ENCODE measurements at regions not wholly inside any gene's neighbourhood (a gene's known extent, or its start where the extent isn't known, plus 50 kb on each side); places are given as distances from the start of the nearest gene placed in this dataset.

- no peak overlapping the region for H2AFZ ChIP-seq (ENCODE audit: low read depth, low read length)
- POLR2A ChIA-PET, result no interaction called here
- intact Hi-C loops (cut with micrococcal nuclease), result no loop called here
- no peak overlapping the region for H3K4me2 ChIP-seq (ENCODE audit: insufficient read depth, low read length)
- whole genome bisulfite sequencing (ENCODE audit: insufficient coverage, low coverage, missing lambda C conversion rate), result 0% methylated on average over 2 of the region's 2 CpGs
- H3K9me3 ChIP-seq (replicated peaks; ENCODE audit: control insufficient read depth, insufficient read depth, low read depth, low read length), result 0 out of 2 replicates have a peak, but pooled peaks cover 2% of the 10 kb centered on the region
- no peaks in the 10 kb centered on the region for H3K36me3 ChIP-seq (ENCODE audit: control insufficient read depth, insufficient read depth, low read length)
- no peak for DNase-seq (ENCODE audit: extremely low read depth in 1 of 4, low spot score in 3 of 4)
- no peaks in the 10 kb centered on the region for H3K4me1 ChIP-seq (replicated peaks in 1 of 2; ENCODE audit: control insufficient read depth in 2 of 2, insufficient read depth in 2 of 2, low read length in 2 of 2)
- no peaks in the 10 kb centered on the region for H3K27me3 ChIP-seq (ENCODE audit: control insufficient read depth in 2 of 2, insufficient read depth in 2 of 2, low read length in 2 of 2)
- BruUV-seq (replicated peaks), result no TSS peak
- H3K79me2 ChIP-seq (ENCODE audit: control insufficient read depth, insufficient read depth, low read length), result no peaks in the 10 kb centered on the region
- H3K27ac ChIP-seq (ENCODE audit: extremely low read depth, low read depth, low read length), result no peak overlapping the region
- ATAC-seq, result no peak
- H3K9ac ChIP-seq (ENCODE audit: insufficient read depth in 1 of 2, low read depth in 2 of 2, low read length in 2 of 2), result no peak overlapping the region
- CTCF ChIA-PET (ENCODE audit: low intra/inter-chr PET ratio), result no interaction called here
- in situ Hi-C loops (cut with MboI), result no loop called here
- H4K20me1 ChIP-seq (replicated peaks; ENCODE audit: control insufficient read depth, insufficient read depth, low read length), result no peaks in the 10 kb centered on the region
- no peaks in the 10 kb centered on the region for H3K9me1 ChIP-seq (ENCODE audit: control insufficient read depth, insufficient read depth, low read length)
- H3K4me3 ChIP-seq, result no peak overlapping the region
- no peak for FAIRE-seq
- TF ChIP-seq ZNF41 (CRISPR knock-in tag; conservative IDR thresholded peaks at IDR 0.05) (no peak), FOXM1 (IDR thresholded peaks at IDR 0.05; ENCODE audit: low read depth) (no peak), FOXM1 (CRISPR knock-in tag; IDR thresholded peaks at IDR 0.05; ENCODE audit: low read depth) (no peak), ZNF224 (CRISPR knock-in tag; IDR thresholded peaks at IDR 0.05) (no peak), ZNF444 (CRISPR knock-in tag; IDR thresholded peaks at IDR 0.05) (no peak), PPARD (CRISPR knock-in tag; IDR thresholded peaks at IDR 0.05) (no peak), ZNF253 (CRISPR knock-in tag; conservative IDR thresholded peaks at IDR 0.05) (no peak), MAZ (CRISPR knock-in tag; conservative IDR thresholded peaks at IDR 0.05 in 1 of 2, IDR thresholded peaks at IDR 0.05 in 1 of 2) (no peak), CHD7 (IDR thresholded peaks at IDR 0.05; ENCODE audit: low read depth, low read length) (no peak), ESRRA (IDR thresholded peaks at IDR 0.05; ENCODE audit: borderline replicate concordance, low read depth) (no peak), SAFB2 (IDR thresholded peaks at IDR 0.05; ENCODE audit: borderline replicate concordance, low read depth, low read length, severe bottlenecking) (no peak)
Observed at GRCh38 chr3:22939349-22939748, 263.8 kb upstream of the UBE2E2 start.
